Hematopoietic multipotent progenitor cell treated with erythropoietin and hydrocortisone succinate and interleukin-3 and kit ligand, for 8 days (in vitro differentiated cells): ENCODE measurements at regions not wholly inside any gene's neighbourhood (a gene's known extent, or its start where the extent isn't known, plus 50 kb on each side); places are given as distances from the start of the nearest gene placed in this dataset.

Experiments
- DNase-seq: peaks from one replicate; pipeline ENCODE4 v3.0.0-alpha.2; 2015

- DNase-seq: no peak
Observed at GRCh38 chr6:138614151-138614550, 114.9 kb upstream of the NHSL1 start.

GRCh38 chr6:138618168-138618567, 118.9 kb upstream of the NHSL1 start:
- DNase-seq: no peak

DNA sequence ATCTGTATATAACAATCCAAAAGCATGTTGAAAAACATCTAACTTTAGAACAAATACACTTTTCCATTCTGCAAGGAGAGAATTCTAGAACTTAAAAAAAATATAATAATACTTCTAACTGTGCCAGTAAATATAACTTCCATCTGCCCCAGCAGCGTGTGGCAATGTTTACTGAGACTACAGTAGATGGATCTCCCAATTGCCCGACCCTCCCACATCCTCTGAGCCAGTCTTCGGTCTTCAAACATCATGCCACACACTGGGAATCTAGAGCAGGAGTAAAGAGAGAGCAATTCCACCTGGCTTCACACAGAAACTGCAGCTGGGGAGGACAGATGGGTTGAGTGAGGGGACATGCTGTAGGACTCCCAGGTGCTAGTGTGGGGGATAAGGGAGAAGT, 121.3 kb upstream of the NHSL1 start:
- no peak for DNase-seq

- no peak for DNase-seq
Observed at GRCh38 chr6:138622967-138623366, 123.7 kb upstream of the NHSL1 start.

- DNase-seq: no peak
Observed at GRCh38 chr6:138631566-138631965, 132.3 kb upstream of the NHSL1 start.

DNA sequence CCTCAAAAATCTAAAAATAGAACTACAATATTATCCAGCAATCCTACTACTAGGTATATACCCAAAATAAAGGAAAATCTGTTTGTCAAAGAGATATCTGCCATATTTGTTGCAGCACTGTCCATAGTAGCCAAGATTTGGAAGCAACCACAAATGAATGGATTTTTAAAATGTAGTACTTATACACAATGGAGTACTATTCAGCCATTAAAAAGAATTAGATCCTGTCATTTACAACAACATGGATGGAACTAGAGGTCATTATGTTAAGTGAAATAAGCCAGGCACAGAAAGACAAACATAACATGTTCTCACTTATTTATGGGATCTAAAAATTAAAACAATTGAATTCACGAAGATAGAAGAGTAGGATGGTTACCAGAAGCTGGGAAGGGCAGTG, 135.7 kb upstream of the CCDC28A start:
- no peak for DNase-seq

GRCh38 chr6:138638604-138639003, 135.0 kb upstream of the CCDC28A start:
- no peak for DNase-seq

DNA sequence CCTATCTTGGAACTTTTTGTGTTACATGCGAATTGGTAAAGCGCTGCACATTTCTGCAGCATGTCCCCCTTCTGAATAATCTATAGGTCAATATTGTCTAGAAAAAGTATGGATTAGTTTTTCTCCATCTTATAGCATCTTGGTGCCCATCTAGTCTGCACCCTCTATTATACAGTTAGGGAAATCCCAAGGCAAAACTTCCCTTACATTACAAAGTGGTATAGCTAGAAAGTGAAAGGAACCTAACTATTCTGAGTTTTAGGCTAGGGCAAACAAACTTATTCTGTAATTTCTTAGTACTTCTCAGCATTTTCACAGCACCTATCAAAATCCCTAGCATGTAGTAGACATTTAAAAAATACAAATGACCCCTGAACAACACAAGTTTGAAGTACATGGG, 133.5 kb upstream of the CCDC28A start:
- DNase-seq: no peak

- DNase-seq: no peak
Observed at GRCh38 chr6:138643210-138643609, 130.4 kb upstream of the CCDC28A start.

DNA sequence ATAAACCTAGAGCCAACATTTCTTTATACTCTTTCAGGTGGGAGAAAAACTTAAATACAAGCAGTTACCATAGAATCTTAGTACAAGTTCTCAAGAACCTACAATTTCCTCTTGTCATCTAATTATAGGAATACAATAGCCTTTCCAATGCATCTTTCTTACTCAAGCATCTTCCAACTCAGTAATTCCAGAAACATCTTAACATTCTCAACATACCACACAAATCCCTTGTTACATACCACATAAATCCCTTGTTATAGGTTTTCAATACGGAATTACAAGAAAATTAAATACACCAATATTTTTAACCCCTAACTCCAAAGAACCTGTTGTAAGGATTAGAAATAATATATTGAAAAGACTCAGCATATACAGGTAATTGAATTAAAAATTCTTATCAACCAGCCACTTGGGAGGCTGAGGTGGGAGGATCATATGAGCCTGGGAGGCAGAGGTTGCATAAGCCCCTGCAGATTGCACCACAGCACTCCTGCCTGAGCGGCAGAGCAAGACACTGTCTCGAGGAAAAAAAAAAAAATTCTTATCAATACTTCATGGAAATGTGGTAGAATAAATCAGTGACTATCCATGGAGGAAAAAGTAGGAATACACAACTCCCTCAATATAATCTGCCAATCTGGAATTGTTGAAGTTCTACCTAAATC, 127.5 kb upstream of the CCDC28A start:
- DNase-seq: no peak

DNA sequence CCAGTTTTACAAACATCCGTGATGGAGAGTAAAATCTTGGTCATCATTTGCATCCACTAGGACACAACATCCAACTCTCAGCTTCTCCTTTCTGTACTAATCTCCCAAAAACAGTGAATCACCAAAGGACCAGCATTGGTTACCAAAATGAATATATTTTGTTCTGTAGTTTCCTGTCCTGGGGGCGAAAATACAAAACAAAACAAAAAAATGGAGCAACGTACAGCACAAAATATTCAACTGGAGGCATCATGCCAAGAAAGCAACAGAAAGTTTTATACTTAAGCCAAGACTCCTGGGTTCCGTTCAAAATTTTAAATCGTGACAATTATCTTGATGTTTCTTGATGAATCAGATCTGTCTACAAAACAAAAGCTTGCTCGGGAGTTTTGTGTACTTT, 126.6 kb upstream of the CCDC28A start:
- no peak for DNase-seq

- DNase-seq: no peak
Observed at GRCh38 chr6:138648127-138648526, 125.4 kb upstream of the CCDC28A start.

DNA sequence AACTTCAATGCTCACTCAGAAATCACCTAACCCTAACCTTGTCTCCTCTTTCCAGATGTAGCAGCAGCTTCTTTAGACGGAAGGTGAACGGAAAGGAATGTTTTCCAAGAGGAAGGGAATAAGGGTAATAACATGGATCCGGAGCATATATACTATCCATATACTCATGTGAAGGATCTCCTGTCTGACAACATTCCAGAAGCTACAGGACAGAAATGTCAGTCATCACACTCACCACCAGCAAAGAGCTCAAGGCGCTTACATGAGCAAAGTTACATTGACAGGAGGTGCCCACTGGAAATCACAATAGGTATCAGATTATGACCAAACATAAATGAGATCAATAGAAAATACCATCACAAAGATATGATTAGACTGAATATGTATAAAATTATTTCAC, 122.1 kb upstream of the CCDC28A start:
- no peak for DNase-seq

DNA sequence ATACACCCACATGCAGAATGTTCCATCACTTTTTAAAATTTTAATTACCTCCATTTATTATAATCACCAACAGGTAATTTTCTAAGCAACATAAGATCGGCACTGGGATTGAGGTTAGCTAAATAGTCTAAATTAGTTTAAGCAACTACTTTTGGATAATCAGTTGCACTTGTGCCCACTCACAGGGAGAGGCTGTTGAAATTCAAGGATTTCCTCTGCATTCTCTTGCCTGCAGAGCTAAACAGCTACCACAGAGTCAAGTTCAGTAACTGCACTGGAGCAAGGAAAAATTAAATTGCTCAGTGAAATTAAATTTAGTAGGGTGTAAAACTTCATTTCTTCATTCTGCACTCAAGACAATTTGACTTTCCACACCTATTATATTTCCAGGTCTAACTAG, 120.7 kb upstream of the CCDC28A start:
- DNase-seq: no peak

DNA sequence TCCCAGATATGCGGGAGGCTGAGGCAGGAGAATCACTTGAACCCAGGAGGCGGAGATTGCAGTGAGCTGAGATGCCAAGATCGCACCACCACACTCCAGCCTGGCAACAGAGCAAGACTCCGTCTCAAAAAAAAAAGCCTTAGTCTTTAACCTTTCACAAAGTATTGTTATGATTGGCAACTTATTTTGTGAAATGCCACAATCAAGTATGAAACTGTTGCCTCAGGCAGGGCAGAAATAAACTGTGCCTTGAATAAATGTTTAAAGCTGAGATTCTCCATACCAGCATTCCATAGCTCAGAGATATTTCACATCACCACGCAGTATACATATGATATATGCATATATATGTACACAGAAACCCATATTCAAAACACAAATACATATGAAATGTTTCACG, 120.1 kb upstream of the CCDC28A start:
- no peak for DNase-seq

DNA sequence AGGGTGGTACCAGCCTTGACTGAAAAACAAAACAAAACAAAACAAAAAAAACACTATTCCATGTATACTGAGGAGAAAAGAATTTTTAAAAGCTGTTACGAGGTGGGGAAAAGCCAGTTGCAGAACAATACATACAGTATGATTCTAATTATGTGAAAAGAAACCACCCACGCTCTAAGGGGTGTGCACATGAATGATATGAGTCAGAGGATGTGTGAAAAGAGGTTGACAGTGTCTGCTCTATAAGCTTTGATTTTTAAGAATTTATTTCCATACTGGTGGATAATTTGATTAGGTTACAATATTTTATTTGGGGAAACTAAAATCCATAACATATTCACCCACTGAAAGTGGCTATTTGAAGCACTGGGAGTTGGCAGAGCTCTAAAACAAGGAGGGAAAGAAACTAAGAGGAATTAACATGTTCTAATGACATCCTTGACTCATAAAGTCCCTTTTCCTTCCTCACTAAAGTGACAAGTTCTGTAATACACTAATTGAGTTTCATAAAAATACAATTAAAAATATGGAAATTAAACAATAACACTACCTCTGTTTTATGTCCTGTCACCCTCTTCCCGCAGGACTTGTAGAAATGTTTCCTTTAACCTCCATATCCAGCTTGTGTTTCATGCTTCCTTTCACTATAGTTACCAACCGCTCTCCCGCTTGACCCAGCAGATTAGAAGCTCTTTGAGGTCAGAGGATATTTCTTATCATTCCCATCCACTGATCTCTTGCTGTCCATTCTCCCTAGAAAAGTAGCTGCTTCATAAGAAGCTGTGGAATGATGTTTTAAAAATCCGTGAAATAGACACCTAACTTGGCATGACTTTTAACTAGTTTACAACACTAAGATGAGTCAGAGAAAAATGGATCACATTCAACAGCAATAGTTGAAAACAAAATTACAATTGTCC, 118.6 kb upstream of the CCDC28A start:
- DNase-seq: no peak

- no peak for DNase-seq
Observed at GRCh38 chr6:138655828-138656227, 117.7 kb upstream of the CCDC28A start.

GRCh38 chr6:138656364-138657064, 117.1 kb upstream of the CCDC28A start:
- DNase-seq: no peak

DNA sequence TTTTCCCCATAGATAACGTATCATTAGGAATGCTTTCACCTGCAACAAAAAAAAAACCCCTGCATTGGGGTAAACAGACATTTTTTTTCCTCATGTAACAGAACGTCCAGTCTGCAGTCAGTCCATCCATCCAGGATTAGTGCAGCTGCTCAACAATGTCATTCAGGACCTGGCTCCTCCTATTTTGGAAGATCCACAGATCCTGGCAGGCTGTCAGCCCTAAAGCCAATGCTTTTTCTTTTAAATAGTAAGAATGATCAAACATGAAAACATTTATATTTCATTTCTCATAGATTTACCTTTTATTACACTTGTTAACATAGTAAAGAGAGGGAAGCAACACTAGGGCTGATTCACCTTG, 116.5 kb upstream of the CCDC28A start:
- DNase-seq: no peak

DNA sequence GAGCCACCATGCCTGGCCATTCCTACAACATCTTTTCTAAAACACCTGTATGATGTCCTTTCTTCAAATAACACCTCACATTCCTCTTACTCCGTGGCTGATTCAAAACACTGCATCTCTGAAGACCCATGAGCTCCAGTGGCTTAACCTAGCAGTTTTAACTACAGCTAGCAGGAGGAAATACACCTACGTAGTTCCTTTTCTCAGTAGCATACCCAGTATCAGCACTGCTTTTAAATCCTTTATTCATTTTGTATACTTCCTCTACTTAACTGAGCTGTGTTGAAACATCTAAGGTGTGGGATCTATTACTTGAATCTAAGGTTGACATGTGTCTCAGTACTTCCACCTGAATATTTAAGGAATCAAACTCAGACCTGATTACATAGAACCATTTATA, 113.6 kb upstream of the CCDC28A start:
- DNase-seq: no peak

GRCh38 chr6:138662471-138662870, 111.1 kb upstream of the CCDC28A start:
- no peak for DNase-seq

DNA sequence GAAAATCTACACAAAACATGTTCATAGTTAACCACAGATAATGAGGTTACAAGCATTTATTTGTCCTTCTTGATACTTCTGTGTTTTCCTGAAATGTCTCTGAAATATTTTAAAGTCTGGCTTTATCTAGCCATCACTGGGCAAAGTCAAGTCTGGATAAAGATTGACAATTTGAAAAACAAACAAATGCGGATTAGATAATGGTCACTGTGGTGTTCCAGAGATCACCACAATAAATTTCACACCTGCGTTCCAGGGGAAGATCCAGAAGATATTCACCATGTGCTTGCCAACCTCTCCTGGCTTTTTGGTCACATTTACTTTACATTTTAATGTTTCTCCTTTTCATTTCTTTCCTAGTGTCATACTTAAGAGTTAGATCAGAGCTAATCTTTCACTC, 109.7 kb upstream of the CCDC28A start:
- no peak for DNase-seq

- DNase-seq: no peak
Observed at GRCh38 chr6:138664745-138665144, 108.8 kb upstream of the CCDC28A start.

DNA sequence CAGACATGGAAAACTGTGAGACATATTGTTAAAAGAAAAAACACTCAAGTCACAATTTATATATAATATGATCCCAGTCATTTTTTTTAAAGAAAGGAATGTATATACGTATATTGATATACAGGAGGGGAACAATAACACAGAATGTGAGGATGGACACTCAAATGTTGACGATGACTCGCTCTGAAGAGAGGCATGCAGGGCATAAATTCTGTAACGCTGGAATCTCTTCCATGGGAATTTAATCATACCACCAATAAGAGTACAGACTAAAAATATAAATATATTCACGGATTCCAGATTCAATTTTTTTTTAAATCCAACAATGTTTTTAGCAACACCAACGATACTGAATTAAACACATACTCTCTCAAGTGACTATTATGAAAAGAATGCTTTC, 106.9 kb upstream of the CCDC28A start:
- DNase-seq: no peak
